Fibroblast of lung (primary cell): ENCODE measurements at regions not wholly inside any gene's neighbourhood (a gene's known extent, or its start where the extent isn't known, plus 50 kb on each side); places are given as distances from the start of the nearest gene placed in this dataset.

Experiments used
- CTCF ChIP-seq, 2 donors: IDR thresholded peaks in 1 of 2; conservative IDR thresholded peaks in 1 of 2; 1 replicate in 1 of 2; 2 replicates in 1 of 2; pipeline ENCODE4 v1.5.1; 2011 to 2012; ENCODE audit warnings: low read length in 2 of 2, control low read depth in 1 of 2, inconsistent platforms in 1 of 2, low read depth in 1 of 2, mild to moderate bottlenecking in 1 of 2
- EZH2 ChIP-seq: IDR thresholded peaks from 2 replicates; pipeline ENCODE4 v1.5.1; 2012; ENCODE audit warnings: low read length, control low read depth, mild to moderate bottlenecking; ENCODE audit errors: missing control alignments

GRCh38 chr19:20444202-20444885, 121.2 kb downstream of the ZNF737 start:
- TF ChIP-seq EZH2 (no peak), CTCF (conservative IDR thresholded peaks at IDR 0.05 in 1 of 2, IDR thresholded peaks at IDR 0.05 in 1 of 2; ENCODE audit: low read depth in 1 of 2, low read length in 2 of 2) (no peak)
